Smooth muscle cell (in vitro differentiated cells): ENCODE measurements at regions not wholly inside any gene's neighbourhood (a gene's known extent, or its start where the extent isn't known, plus 50 kb on each side); places are given as distances from the start of the nearest gene placed in this dataset.

Source experiments
- DNase-seq: peaks from one replicate; lab custom pipeline; 2025; ENCODE audit not compliant: unreplicated experiment; lab: John Stamatoyannopoulos, UW
- H2AFZ ChIP-seq: fragments of 200-600 bp; sonication (generic); 2 replicates; pipeline ENCODE4 v1.6.0; 2016; ENCODE audit warnings: antibody characterized with exemption, low read depth, mild to moderate bottlenecking
- H3F3A ChIP-seq: fragments of 200-600 bp; sonication (generic); 2 replicates; pipeline ENCODE4 v1.6.0; 2017; ENCODE audit warnings: antibody characterized with exemption, low read depth
- H3K27ac ChIP-seq: fragments of 200-600 bp; sonication (generic); 2 replicates; pipeline ENCODE4 v1.5.1; 2016; ENCODE audit warnings: low read depth, mild to moderate bottlenecking
- H3K27me3 ChIP-seq: fragments of 200-600 bp; sonication (generic); 2 replicates; pipeline ENCODE4 v1.6.1; 2016; ENCODE audit warnings: low read depth, mild to moderate bottlenecking
- H3K36me3 ChIP-seq: fragments of 200-600 bp; sonication (generic); 2 replicates; pipeline ENCODE4 v1.5.1; 2016; ENCODE audit warnings: low read depth
- H3K4me1 ChIP-seq: fragments of 200-600 bp; sonication (generic); 2 replicates; pipeline ENCODE4 v1.5.1; 2016; ENCODE audit warnings: low read depth
- H3K4me2 ChIP-seq: fragments of 200-600 bp; sonication (generic); 2 replicates; pipeline ENCODE4 v1.6.0; 2016; ENCODE audit warnings: mild to moderate bottlenecking
- H3K4me3 ChIP-seq: fragments of 200-600 bp; sonication (generic); 2 replicates; pipeline ENCODE4 v1.5.1; 2016; ENCODE audit warnings: mild to moderate bottlenecking
- H3K79me2 ChIP-seq: fragments of 200-600 bp; sonication (generic); 2 replicates; pipeline ENCODE4 v1.6.0; 2016; ENCODE audit warnings: low read depth, mild to moderate bottlenecking
- H3K9ac ChIP-seq: fragments of 200-600 bp; sonication (generic); 2 replicates; pipeline ENCODE4 v1.6.0; 2016; ENCODE audit warnings: low read depth
- H3K9me3 ChIP-seq: fragments of 200-600 bp; sonication (generic); replicated peaks from 2 replicates; pipeline ENCODE4 v1.5.1; 2016; ENCODE audit warnings: low read depth
- H4K20me1 ChIP-seq: fragments of 200-600 bp; sonication (generic); 2 replicates; pipeline ENCODE4 v1.6.0; 2016; ENCODE audit warnings: low read depth
- whole genome bisulfite sequencing: methylation state at CpG from one replicate; pipeline ENCODE4 v1.1.7; 2016; ENCODE audit warnings: low lambda C conversion rate; 5-methylcytosine and 5-hydroxymethylcytosine counted together
- TF ChIP-seq, protein P1 (sequence below): fragments of 200-600 bp; sonication (generic); IDR thresholded peaks from 2 replicates; pipeline ENCODE4 v1.5.1; 2017; ENCODE audit warnings: borderline replicate concordance, mild to moderate bottlenecking, antibody characterized with exemption; ENCODE audit not compliant: insufficient read depth, poor library complexity, severe bottlenecking

DNA sequence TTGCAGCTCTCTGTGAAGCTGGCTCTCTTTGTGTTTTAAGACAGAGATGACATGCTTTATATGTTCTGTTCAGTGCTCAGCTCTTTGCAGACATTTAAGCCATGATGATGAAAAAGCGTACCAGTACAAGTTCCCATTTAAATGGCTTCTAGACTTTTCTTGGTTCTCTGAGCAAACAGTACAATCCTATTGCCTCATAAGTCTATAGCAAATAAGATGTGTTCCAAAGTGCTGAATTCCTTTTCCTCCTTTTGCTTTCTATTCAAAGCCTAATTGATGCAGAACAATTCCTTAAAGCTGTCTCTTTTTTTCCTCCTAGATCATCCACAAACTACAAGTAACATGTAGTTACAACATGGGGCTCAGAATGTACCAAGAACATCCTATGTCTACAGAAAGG lies 168.8 kb upstream of the SPATS2L start:
- H2AFZ ChIP-seq = peak overlapping the region; percentile 52
- H3K9ac ChIP-seq = no peak overlapping the region
- H3K4me3 ChIP-seq = no peak overlapping the region
- H3K4me2 ChIP-seq = peak overlapping the region; percentile 11
- no peaks in the 10 kb centered on the region for H3K9me3 ChIP-seq
- no peak for DNase-seq
- WGBS = 88% methylated on average over 1 of the region's 1 CpG
- H3K79me2 ChIP-seq = no peaks in the 10 kb centered on the region
- no peaks in the 10 kb centered on the region for H3K36me3 ChIP-seq
- H3K27ac ChIP-seq = peak overlapping the region; percentile 43
- H3F3A ChIP-seq = peaks cover 11% of the 10 kb centered on the region
- no peaks in the 10 kb centered on the region for H4K20me1 ChIP-seq
- TF ChIP-seq, protein P1, sequence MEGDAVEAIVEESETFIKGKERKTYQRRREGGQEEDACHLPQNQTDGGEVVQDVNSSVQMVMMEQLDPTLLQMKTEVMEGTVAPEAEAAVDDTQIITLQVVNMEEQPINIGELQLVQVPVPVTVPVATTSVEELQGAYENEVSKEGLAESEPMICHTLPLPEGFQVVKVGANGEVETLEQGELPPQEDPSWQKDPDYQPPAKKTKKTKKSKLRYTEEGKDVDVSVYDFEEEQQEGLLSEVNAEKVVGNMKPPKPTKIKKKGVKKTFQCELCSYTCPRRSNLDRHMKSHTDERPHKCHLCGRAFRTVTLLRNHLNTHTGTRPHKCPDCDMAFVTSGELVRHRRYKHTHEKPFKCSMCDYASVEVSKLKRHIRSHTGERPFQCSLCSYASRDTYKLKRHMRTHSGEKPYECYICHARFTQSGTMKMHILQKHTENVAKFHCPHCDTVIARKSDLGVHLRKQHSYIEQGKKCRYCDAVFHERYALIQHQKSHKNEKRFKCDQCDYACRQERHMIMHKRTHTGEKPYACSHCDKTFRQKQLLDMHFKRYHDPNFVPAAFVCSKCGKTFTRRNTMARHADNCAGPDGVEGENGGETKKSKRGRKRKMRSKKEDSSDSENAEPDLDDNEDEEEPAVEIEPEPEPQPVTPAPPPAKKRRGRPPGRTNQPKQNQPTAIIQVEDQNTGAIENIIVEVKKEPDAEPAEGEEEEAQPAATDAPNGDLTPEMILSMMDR = no peak
- no peaks in the 10 kb centered on the region for H3K27me3 ChIP-seq
- peaks cover 14% of the 10 kb centered on the region for H3K4me1 ChIP-seq

DNA sequence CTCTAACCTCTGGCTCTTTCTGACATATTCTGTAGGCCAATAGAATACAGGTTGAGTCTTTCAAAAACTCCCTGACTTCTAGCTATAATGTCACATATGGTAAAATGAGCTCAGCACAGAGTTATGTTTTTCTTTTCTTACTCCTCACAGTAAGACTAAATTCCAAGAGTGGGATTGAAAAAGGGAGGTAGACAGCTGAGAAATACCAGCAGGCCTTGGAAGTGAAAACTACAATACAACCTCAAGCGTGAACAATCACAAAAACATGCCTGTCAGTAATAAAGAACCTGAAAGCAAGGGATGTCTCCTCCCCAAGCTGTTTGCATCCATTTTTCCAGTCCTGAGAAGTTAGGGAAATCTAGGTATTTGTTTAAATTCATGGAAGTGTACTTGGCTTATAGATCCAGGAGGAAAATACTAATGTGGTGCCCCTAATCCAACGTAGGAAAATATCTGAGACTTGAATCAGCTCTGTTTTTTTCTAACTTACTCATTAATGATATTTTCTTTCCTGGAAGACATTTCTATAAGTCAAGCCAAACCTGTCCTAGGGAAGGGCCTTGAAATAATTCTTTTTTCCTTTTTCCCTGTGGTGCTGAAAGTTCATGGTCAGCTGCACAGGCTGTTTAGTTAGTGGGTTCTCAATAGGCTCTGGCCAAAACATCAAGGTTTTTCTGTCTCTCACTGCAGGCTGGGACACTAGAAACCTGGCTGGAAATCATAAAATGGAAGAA lies 167.9 kb upstream of the SPATS2L start:
- Histone ChIP-seq H3K9me3 (no peaks in the 10 kb centered on the region), H3K4me2 (peak overlapping the region; percentile 11), H4K20me1 (no peaks in the 10 kb centered on the region), H3K4me1 (peaks cover 14% of the 10 kb centered on the region), H2AFZ (peak overlapping the region; percentile 82), H3F3A (peaks cover 11% of the 10 kb centered on the region), H3K27ac (peak overlapping the region; percentile 43), H3K79me2 (no peaks in the 10 kb centered on the region), H3K36me3 (no peaks in the 10 kb centered on the region), H3K27me3 (no peaks in the 10 kb centered on the region), H3K9ac (no peak overlapping the region), H3K4me3 (no peak overlapping the region)
- 35% methylated on average over 2 of the region's 2 CpGs for WGBS
- DNase-seq = no peak
- TF ChIP-seq, protein P1 = no peak

GRCh38 chr2:200144571-200144970 lies 161.9 kb upstream of the SPATS2L start:
- Histone ChIP-seq H3K9ac (no peak overlapping the region), H2AFZ (no peak overlapping the region), H3K4me3 (no peak overlapping the region), H3K79me2 (no peaks in the 10 kb centered on the region), H3F3A (no peaks in the 10 kb centered on the region), H3K4me2 (no peak overlapping the region), H3K27ac (no peak overlapping the region), H3K4me1 (no peaks in the 10 kb centered on the region), H3K9me3 (peaks cover under 1% of the 10 kb centered on the region), H4K20me1 (no peaks in the 10 kb centered on the region), H3K36me3 (no peaks in the 10 kb centered on the region), H3K27me3 (no peaks in the 10 kb centered on the region)
- 98% methylated on average over 2 of the region's 2 CpGs for WGBS
- TF ChIP-seq, protein P1 = no peak
- DNase-seq = no peak

DNA sequence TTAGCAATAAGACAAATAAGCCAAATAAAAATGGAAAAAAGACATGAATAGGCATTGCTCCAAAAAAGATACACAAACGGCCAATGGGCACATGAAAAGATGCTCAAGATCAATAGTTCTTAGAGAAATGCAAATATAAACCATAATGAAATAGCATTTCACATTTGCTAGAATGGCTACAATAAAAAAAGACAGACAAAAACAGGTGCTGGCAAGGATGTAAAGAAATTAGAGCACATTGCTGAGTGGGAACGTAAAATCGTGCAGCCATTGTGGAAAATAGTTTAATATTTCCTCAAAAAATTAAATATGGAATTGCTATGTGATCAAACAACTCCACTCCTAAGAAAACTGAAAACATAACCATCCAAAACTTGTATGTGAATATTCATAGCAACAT lies 160.0 kb upstream of the SPATS2L start:
- TF ChIP-seq, protein P1 = no peak
- H2AFZ ChIP-seq = no peak overlapping the region
- WGBS = 98% methylated on average over 3 of the region's 3 CpGs

More for the DNA sequence above, 160.0 kb upstream of the SPATS2L start:
- no peaks in the 10 kb centered on the region for H4K20me1 ChIP-seq
- H3K27me3 ChIP-seq = no peaks in the 10 kb centered on the region
- DNase-seq = no peak
- no peak overlapping the region for H3K9ac ChIP-seq
- no peak overlapping the region for H3K4me2 ChIP-seq
- no peak overlapping the region for H3K4me3 ChIP-seq
- no peaks in the 10 kb centered on the region for H3K79me2 ChIP-seq
- H3K9me3 ChIP-seq = peaks cover 3% of the 10 kb centered on the region
- no peaks in the 10 kb centered on the region for H3F3A ChIP-seq
- H3K27ac ChIP-seq = no peak overlapping the region
- no peaks in the 10 kb centered on the region for H3K36me3 ChIP-seq
- no peaks in the 10 kb centered on the region for H3K4me1 ChIP-seq
